Dermis microvascular lymphatic vessel endothelial cell (primary cell): ENCODE measurements at regions not wholly inside any gene's neighbourhood (a gene's known extent, or its start where the extent isn't known, plus 50 kb on each side); places are given as distances from the start of the nearest gene placed in this dataset.

Experiments used
- DNase-seq, 2 donors: peaks; one replicate each; pipeline versions ENCODE4 v3.0.0 to v3.0.0-alpha.2; 2010; ENCODE audit warnings: low read depth in 2 of 2

- DNase-seq = no peak
Observed at GRCh38 chr3:99232696-99233095, 331.2 kb upstream of the DCBLD2 start.

DNA sequence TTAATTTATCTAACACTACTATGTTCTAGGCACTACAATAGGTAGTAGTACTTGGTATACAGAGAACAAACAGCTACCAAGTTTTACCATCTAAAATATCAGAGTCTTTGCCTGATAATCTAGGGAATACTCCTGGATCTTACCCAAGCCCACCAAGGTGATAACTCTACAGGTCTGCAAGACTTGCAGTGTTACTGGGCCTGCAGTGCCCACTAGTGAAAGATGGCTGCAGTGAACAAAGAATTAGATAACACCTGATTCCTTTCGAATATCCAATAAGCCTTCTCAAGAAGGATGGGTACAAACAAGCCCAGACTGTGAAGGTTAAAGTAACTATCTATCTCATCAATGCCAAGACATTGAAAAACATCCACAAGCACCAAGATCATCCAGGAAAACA is 317.0 kb upstream of the DCBLD2 start:
- DNase-seq = no peak

GRCh38 chr3:99212969-99213368 is 311.5 kb upstream of the DCBLD2 start:
- DNase-seq = no peak

DNA sequence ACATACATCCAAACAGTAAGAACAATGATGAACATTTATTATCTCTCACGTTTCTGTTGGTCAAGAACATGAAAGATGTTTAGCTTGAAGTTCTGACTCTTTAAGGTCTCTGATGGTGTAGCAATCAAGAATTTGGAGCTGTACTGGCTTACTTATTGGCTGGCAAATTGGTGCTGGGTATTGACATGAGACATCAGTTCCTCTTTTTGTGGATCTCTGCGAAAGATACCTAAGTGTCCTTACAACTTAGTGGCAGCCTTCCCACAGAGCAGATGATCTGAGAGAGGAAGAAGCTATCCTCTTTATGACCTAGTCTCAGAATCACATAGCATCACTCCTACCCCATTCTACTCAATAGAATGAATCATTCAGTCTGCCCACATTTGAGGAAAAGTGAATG is 309.8 kb upstream of the DCBLD2 start:
- DNase-seq = no peak

GRCh38 chr3:99199021-99199420 is 297.5 kb upstream of the DCBLD2 start:
- DNase-seq = no peak

DNA sequence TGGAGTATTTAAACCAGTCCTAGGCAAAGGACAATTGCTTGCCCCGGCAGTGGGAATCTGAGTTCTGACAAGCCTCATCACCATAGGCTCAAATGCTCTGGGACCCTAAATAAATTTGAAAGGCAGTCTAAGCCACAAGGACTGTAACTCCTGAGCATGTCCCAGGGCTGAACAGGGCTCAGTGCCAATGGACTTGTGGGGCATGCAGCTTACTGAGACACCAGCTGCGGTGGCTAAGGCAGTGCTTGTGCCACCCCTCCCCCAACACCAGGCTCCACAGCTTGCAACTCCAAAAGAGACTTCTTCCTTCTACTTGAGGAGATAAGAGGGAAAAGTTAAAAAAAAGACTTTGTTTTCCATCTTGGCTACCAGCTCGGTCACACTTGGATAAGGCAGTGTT is 289.7 kb upstream of the DCBLD2 start:
- DNase-seq = no peak

DNA sequence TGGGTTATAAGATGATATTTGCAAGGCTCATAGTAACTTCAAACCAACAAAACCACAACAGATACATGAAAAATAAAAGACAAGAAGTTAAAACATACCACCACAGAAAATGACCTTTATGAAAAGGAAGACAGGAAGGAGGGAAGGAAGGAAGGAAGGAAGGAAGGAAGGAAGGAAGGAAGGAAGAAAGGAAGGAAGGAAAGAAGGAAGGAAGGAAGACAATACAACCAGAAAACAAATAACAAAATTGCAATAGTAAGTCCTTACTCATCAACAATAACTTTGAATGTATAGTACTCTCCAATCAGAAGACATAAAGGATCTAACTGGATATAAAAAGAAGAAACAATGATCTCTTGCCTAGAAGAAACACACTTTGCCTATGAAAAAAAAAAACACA is 287.4 kb upstream of the DCBLD2 start:
- DNase-seq = no peak

- DNase-seq = no peak
Observed at GRCh38 chr3:99186016-99186415, 284.5 kb upstream of the DCBLD2 start.

GRCh38 chr3:99176169-99176964 is 274.9 kb upstream of the DCBLD2 start:
- no peak for DNase-seq

- DNase-seq = peak; percentile 31 to 43
Observed at GRCh38 chr3:99175276-99175812, 273.8 kb upstream of the DCBLD2 start.

DNA sequence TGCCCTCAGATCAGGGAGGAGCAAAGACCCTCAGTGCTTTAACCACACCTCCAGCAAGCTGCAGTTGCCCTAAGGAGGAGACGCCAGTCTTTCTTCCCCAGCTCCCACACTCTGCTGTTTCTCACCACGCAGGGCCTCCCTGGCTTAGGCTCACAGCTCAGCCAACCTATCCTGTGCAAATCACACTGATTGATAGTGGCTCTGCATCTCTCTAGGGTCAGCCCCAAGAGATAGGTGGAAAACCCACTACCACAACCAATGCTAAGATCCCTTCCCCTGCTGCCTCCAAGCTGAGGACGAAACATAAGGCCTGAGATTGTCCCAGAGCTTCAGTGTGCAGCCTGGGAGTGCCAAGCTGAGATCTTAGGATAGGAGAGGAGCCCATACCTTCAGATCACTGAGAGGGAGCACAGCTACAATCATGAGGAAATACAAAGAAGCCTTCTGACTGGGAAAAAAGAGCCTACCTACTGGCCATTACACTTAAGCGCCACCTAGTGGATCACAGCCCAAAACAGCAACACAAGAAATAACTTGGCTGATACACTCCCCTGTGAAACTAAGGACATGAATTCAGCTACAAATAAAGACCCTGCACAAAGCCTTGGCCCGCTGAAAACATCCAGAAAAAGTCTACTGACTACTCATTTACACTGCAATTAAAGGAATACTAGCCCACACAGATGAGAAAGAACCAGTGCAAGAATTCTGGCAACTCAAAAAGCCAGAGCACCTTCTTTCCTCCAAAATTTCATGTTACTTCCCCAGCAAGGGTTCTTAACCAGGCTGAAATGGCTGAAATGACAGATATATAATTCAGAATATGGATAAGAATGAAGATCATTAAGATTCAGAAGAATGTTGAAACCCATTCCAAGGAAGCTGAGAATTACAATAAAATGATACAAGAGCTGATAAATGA is 271.5 kb upstream of the DCBLD2 start:
- peak; percentile 65 to 85 for DNase-seq

GRCh38 chr3:99171800-99172199 is 270.3 kb upstream of the DCBLD2 start:
- no peak for DNase-seq

DNA sequence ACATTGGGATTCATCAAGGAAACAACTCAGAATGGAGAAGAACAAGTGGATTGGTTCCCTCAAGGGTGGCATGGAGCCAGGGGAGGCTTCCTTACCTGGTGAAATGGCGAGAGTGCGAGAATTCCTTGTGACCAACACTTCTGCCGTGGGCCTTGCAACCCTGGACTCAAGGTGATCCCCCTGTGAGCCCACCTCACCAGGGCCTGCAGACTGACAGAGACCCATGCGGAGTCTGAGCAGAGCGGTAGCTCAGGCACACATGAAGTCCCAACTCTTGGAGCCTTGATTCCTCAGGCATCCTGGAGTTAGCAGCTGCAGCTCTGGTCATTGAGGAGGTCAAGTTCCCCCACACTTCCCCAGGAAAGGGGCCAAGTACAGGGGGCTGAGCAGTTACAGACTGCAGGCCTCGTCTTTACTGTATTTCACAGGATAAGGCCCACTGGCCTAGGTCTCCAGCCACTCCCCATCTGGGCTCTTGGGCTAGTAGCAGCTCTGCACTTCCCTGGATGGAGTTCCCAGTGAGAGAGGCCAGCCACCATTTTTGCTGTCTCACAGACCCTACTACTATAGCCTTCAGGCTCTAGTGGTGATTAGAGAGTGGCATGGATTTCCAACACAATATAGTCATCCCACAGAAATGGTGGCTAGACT is 269.5 kb upstream of the DCBLD2 start:
- no peak for DNase-seq

DNA sequence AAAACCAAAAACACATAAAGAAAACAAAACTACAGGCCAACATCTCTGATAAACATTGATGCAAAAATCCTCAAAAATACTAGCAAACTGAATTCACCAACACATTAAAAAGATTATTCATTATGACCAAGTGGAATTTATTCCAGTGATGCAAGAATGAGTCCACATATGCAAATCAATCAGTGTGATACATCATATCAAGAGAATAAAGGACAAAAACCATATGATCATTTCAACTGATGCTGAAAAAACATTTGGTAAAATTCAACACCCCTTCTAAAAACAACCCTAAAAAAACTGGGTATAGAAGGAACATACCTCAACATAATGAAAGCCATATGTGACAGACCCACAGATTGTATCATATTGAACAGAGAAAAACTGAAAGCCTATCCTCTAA is 265.6 kb upstream of the DCBLD2 start:
- DNase-seq = no peak

DNA sequence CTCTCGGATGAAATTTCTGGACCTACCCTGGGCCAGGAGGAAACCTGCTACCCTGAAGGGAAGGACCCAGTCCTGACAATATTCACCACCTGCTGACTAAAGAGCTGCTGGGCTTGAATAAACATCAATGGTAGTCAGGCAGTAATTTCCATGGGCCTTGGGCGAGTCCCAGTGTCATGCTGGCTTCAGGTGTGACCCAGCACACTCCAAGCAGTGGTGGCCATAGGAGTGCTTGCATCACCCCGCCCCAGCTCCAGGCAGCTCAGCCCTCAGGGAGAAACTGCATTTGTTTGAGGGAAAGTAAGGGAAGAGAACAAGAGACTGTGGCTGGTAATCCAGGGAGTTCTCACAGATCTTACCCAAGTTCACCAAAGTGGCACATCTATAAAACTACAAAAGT is 261.8 kb upstream of the DCBLD2 start:
- no peak for DNase-seq

GRCh38 chr3:99159220-99159762 is 257.8 kb upstream of the DCBLD2 start:
- no peak for DNase-seq

DNA sequence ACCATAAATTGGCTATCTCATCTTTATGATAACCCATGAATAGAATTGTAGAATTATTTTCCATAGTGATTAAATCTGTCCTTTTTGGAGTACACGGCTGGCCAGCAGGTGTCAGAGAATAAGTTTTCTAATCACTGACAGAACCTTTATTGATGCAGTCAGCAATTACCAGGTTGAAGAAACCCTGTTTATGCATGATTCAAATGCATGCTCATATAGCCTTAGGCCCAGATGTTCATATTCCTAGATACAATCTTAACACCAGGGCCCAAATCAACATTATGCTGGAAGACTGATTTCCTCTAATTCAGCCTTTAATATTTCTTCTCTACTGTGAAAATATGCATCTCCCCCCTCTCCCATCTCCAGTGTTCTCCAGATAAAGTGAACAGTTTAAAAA is 243.5 kb upstream of the DCBLD2 start:
- DNase-seq = no peak

GRCh38 chr3:99143493-99143892 is 242.0 kb upstream of the DCBLD2 start:
- no peak for DNase-seq

GRCh38 chr3:99134986-99135385 is 233.5 kb upstream of the DCBLD2 start:
- DNase-seq = no peak

DNA sequence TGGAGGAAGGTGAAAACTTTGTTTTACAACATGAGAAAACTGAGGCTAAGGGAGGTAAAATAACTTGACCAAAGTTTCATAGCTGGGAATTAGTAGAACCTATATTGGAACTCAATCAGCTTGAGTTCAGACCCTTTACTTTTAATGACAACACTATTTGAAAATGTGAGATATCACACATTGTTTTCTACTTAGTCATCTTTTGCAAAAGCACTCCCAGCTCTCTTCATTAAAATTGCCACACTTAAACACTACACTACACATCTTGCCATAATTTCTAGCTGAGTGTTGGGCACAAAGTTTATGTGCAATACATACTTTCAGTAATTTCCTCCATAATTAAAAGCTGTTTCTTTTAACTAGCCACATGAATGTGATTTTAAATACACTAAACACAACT is 230.4 kb upstream of the DCBLD2 start:
- peak in 1 of 2 donors; percentile 45 for DNase-seq

DNA sequence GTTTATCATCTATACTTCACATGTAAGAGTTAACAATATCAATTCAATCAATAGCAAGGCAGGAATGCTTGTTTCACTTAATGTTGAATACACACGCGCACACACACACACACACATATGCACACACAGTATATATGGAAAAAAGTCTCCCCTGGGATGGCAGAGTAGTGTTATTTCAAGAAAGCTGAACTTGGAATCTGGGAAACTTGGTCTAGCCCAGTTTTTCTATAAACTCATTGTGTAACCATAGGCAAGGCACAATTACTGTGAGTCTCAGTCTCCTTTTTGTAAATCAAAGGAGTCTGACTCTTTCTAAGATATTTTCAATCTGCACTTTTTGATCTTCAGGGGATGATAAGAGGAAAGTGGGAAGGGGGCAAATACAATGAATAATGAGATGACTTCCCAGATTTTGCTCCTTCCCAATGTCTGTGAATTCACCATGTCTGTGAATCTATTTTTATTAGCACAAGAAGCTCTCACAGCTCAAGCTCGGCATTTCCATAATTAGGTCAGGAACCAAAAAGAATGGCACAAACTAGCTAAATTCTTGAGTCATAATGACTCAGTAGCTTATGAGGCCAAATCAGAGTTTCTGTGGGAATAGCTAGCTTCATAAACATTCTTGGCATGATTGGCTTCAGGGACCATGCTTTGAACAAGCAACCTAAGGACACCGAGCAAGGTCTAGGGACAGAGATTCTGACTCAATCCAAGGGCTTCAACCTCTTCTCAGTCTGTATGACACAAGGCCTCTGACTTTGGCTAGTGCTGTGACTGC is 227.4 kb upstream of the DCBLD2 start:
- DNase-seq = peak in 1 of 2 donors; percentile 95
